Activated CD8-positive, alpha-beta memory T cell treated with anti-CD3 and anti-CD28 coated beads, Interleukin-2, amount 50 U/mL, for 48 hours (primary cell): ENCODE measurements at regions not wholly inside any gene's neighbourhood (a gene's known extent, or its start where the extent isn't known, plus 50 kb on each side); places are given as distances from the start of the nearest gene placed in this dataset.
A peak's percentile ranks its signal among the peaks of the same experiment; 100 is the strongest.
"Not testable (repeated sequence)": the region's sequence is repeated elsewhere in the genome, so short reads cannot be mapped to it uniquely, and the experiment has no call there.

ENCODE experiments used
- DNase-seq: peaks from one replicate; pipeline ENCODE4 v3.0.0-alpha.2; 2020

DNA sequence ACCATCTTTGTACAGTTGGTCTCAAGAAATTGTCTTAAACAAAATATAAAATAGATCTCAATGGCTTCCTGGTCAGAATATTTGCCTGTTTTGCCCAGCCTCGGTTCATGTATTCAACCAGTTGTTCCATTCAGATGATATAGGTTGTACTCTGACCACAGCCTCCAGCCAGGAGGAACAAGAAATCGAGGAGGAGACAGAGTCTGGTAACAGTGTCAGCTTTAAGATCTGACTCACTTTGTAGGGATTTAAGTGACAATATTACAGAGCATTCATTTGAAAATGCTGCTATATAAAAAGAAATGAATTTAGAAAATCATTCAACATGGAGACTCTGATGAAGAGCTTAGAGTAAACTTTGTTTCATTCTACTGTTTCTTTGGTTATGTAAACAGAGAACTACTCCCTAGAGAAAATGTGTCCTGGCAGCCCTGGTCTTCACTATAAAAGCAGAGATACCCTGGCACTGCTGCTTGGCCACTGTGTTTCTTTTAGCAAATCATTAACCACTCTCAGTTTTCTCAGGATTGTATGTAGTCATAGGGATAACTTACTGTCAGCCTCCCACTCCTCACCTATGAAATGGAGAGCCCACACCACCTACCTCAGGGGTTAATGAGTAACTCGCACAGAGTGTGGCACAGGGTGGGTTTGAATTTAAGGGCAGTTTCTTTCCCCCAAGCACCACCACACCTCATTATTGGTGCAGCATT is 53.5 kb downstream of the PAGE2 start:
- DNase-seq: no peak

DNA sequence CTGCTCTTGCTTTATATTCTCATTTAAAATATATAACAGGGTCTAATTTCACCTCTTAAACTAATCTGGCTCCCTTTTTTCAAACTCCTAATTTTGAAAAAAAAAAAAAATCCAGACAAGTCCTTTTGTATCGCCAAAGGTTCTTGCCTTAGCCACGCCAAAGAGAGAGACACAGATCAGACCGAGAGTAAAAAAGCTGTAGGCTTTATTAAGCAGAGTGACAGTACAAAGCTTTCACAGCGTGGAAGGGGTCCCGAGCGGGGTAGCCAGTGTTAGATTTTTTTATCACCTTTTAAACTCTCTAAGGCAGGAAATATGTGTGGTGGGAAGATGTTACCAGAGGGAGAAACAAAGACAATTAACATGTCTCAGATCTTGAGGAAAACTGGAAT is 54.1 kb downstream of the PAGE2 start:
- DNase-seq: no peak

DNA sequence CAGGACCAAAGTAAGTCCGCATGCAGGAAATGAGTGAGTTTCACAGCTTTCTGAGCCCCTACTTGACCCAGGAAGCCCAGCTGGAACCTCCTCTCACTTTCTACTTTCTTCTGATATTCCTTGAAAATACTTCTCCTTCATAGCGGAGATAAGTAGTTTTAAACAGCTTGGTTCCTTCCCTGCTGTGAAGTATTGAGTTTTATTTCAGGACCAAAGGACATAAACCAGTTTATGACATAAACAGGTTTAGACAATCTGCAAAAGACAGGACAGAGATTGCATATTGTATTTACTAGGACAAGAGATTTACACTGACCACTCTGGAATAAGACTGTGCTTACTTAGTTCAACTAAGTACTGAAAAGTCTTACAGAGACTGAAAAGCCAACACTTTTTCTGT is 54.8 kb downstream of the PAGE2 start:
- no peak for DNase-seq

DNA sequence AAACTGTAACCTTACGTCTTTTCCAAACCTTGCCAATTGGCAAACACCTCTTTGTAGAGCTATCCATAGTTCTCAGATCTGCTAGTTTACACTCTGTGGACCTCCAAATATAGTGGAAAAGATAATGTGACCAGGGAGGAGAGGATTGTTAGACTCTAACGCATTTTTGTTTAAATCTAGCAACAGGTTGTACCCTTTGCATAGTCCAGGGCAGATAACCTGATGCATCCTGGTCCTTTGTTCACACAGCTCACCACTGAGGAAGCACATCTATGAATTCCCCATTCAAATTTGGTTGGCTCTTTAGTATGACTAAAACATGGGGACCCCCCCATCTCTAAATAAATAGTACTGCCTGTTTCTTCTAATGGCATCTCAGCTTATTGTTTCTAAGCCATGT is 55.9 kb downstream of the PAGE2 start:
- DNase-seq: no peak

DNA sequence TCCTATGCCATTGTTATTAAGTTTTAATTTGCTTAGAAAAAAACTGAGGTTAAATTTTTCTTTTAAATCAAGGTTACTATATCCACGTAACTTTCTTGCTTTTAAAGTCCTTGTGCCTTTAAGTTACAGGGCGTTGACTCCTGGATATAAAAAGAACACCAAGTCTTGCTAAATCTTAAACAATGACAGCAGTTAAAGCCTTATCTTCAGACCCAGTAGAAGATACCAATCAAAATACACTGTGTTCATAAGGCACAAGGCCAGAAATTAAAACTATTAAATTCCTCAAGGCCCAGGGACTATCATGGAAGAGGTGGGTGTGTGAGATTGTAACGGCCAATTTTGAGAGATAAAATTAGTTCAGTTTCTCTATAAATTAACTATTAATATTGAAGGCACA is 60.4 kb downstream of the PAGE2 start:
- no peak for DNase-seq

DNA sequence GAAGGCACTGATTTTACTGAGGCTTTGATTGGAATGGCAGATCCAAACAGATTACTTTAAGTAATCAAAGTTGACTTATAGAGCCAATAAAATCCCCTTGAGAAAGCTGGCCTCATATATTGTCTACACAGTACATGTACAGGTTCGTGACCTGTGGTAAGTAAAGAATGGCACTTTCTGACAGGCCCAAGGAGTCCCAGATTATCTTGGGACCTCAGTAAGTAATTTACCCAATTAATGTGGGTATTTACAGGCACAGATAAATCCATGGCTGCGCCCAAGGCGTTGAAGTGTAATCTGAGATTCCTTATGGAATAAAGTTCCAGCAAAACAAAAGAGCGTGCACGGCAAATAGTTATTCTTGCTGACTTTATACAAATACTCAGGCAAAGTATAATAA is 62.4 kb downstream of the PAGE2 start:
- DNase-seq: no peak

DNA sequence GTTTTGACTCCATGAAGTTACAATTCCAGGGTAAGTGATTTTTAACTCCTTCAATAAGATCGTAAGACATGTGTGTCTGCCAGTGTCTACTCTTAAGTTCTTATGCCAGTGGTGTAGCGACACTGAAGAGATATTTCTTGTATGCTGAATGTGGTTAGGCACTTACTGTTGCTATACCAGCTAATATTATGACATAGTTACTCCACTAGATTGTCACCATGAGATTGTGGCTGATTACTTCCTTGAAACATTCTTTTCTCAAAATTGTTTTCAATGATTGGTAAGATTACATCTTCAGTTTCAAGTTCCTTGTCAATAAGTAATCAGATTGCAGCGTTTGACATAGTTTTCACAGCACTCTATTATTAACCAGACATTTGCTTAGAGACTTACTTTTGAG is 60.6 kb upstream of the PAGE5 start:
- DNase-seq: no peak

DNA sequence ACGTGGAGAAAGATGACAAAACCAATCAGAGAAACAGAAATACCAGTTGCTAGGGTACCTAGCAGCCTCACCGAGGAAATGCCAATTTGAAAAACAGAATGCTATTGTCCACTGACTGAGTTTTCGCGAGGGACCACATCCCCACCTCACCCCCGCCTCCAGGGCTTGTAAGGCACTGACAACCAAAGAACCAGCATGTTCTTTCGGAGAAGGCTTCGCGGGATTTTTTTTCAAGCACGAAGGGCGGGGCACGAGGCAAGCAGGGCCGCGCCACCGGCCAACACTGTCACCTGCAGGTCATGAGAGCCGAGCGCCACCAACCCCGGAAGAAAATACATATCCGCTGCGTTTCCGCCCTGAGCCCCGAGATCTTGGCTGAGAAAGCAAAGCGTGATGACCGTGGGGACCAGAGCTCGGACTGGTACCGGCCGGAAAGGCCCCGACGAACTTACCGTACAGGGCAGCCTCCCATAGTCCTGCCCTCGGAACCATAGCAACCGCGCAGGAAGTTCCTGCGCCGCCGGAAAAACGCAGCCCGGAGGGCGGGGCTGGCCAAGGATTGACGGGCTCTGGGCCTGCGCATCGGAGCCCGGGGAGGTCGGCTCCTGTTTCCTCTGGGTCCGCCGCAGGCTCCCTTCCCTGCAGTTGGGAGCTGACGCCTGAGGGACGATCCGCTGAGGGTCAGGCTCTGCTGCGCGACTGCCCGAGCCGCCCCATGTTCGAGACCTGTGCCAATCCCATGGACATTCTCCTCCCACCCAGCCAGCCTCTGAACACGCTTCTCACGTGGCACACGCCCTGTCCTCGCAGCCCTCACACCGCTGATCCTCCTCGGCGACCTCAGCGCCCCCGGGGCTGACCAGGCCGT is 59.2 kb upstream of the PAGE5 start:
- peak; percentile 88 for DNase-seq

DNA sequence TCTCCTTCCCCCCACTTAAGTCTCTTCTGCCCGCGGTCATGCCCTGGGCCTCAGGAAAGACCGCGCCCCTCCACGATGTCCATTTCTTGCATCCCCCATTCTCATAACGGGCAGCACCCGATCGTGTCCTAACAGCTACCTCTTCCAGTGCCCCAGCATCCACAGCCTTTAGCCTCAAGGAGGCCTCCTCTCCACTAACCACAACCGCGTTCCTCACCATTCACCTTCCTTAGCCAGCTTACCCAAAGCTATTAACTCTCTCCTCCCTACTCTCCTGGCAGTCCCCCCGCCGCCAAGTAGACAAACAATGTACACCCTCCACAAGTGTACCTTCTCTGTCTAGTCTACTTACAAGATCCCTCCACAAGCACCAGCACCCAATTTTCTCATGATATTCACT is 58.6 kb upstream of the PAGE5 start:
- no peak for DNase-seq

DNA sequence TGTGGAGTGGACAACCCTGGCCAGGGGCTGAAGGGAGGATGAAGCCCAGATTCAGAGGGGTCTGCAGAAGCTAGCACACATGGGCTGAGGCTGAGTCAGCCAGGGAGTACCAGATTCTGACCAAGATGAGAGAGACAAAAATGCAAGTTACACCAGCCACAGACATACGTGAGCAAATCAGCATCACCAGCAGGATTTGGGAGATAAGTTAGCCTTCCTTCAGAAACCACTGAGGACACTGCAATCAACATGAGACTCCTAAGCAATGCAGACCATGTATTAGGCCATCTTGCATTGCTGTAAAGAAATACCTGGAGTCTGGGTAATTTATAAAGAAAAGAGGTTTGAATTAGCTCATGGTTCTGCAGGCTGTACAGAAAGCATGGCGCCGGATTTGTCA is 57.0 kb upstream of the PAGE5 start:
- no peak for DNase-seq

DNA sequence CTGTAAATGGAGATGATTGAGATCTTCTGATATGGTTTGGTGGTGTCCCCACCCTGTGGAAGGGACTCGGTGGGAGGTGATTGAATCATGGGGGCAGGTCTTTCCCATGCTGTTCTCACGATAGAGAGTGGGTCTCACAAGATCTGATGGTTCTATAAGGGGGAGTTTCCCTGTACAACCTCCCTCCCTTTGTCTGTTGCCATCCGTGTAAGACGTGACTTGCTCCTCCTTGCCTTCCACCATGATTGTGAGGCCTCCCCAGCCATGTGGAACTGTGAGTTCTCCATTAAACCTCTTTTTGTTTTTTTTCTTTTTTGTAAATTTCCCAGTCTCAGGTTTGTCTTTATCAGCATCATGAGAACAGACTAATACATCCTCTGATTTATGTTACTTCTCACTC is 55.1 kb upstream of the PAGE5 start:
- DNase-seq: not testable (repeated sequence)

DNA sequence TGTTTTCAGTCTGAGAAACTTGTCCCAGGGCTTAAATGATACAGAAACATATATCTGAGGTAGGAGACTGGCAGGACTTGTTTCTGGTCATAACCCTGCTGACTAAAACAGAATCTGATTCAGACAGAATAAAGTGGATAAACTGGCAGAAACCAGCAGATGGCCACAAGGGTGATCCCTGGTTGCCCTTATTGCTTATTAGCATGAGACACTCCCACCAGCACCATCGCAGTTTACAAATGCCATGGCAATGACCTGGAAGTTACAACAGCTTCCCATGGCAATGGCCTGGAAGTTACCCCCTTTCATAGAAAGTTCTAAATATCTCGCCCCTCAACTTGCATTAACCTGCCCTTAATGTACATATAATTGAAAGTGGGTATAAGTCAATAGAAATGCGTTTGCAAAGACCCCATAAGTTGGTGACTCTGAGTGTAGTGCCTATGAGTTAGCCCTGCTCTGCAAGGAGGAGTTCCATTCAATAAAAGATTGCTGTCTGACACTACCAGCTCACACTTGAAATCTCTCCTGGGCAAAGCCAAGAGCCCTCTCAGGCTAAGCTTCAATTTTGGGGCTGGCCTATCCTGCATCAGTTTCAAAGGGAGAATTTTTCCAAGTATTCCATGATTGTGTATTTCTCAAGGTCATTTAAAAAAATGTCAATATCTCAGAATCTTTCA is 52.9 kb upstream of the PAGE5 start:
- DNase-seq: no peak

DNA sequence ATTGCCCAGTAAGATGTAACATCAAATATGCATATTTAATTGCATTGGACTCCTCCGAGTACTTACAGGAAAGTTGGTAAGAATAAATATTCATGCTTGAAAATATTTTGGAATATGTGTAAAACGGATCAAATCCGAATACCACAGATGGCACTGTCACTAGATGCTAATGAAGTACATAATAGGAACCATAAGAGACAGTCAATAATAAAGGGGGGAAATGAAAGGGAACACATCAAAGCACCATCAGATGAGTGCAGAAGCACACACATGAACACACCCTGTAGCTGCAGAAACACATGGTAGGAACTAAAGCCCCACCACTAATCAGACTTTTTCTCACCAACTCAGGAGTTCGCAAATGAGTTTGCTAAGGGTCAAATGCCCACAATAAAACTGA is 52.2 kb upstream of the PAGE5 start:
- no peak for DNase-seq

DNA sequence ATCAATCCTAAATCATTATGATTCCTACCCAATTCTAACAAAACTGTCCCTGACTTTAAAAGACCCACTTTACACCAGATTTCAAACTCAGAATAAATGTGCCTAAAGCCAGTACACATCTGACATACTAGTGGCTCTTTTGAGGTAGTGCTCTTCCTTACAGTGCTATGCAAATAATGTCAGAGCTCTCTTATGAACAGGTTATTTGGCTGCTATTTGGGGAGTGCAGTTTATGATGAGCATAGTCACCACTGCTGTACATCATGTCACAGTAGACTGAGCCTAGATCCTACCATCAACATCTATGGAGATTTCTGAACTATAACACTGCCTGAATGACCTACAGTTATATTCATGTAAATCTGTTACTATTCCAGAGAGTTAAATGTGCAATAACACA is 50.4 kb upstream of the PAGE5 start:
- DNase-seq: no peak
